ENCODE measurements at regions not wholly inside any gene's neighbourhood (a gene's known extent, or its start where the extent isn't known, plus 50 kb on each side); places are given as distances from the start of the nearest gene placed in this dataset.

DNA sequence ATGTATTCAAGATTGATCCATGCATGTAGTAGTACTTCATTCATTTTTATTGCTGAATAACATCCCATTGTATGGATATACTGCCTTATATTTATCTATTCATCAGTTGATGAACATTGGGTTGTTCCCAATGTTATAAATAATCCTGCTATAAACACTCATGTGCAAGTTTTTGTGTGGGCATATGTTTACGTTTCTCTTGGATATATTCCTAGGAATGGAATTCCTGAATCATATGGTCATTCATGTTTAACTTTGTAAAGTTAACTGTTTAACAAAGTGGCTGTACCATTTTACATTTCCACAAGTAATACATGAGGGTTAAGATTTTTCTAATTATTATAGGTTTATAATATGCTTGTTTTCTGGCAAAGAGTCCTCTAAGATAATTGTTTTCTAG is 1568.2 kb upstream of the SEL1L start:
- no peak overlapping the region for H3K4me3 ChIP-seq (ENCODE audit: low read length)
- no peak for DNase-seq (ENCODE audit: low read depth)
- TF ChIP-seq, protein P1, sequence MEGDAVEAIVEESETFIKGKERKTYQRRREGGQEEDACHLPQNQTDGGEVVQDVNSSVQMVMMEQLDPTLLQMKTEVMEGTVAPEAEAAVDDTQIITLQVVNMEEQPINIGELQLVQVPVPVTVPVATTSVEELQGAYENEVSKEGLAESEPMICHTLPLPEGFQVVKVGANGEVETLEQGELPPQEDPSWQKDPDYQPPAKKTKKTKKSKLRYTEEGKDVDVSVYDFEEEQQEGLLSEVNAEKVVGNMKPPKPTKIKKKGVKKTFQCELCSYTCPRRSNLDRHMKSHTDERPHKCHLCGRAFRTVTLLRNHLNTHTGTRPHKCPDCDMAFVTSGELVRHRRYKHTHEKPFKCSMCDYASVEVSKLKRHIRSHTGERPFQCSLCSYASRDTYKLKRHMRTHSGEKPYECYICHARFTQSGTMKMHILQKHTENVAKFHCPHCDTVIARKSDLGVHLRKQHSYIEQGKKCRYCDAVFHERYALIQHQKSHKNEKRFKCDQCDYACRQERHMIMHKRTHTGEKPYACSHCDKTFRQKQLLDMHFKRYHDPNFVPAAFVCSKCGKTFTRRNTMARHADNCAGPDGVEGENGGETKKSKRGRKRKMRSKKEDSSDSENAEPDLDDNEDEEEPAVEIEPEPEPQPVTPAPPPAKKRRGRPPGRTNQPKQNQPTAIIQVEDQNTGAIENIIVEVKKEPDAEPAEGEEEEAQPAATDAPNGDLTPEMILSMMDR (conservative IDR thresholded peaks at IDR 0.05; ENCODE audit: low read length): no peak

DNA sequence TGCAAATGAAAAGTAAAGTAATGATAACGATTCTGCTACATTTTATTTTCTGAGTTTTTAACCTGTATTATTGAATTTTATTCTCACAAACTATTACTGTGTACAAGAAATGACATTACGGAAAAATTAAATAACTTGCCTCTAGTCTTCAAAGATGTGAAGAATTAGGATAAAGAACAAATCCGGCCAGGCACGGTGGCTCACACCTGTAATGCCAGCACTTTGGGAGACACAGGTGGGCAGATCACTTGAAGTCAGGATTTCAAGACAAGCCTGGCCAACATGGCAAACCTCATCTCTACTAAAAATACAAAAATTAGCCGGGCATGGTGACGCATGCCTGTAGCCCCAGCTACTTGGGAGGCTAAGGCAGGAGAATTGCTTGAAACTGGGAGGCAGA is 1584.4 kb upstream of the SEL1L start:
- TF ChIP-seq, protein P1 (conservative IDR thresholded peaks at IDR 0.05; ENCODE audit: low read length): no peak
- no peak for DNase-seq (ENCODE audit: low read depth)
- H3K4me3 ChIP-seq (ENCODE audit: low read length): no peak overlapping the region

DNA sequence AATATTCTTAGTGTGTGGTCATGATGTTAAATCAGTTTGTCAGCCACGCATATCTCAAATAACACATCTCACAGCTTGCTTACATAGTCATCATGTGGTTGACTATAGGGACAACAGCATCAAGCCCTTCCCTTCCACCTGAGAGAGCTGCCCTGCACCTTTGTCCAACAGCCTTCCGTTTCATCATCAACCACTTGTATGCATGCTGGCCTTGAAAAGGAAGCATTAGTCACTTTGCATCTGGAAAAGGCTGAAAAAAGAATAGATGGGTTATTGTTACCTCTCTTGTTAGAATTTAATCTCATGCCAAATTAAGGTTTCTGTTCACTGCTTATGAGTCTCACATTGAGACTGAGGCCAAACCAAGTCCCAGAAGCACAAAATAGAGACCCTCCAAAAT is 1586.5 kb upstream of the SEL1L start:
- TF ChIP-seq, protein P1 (conservative IDR thresholded peaks at IDR 0.05; ENCODE audit: low read length): no peak
- H3K4me3 ChIP-seq (ENCODE audit: low read length): no peak overlapping the region
- no peak for DNase-seq (ENCODE audit: low read depth)

DNA sequence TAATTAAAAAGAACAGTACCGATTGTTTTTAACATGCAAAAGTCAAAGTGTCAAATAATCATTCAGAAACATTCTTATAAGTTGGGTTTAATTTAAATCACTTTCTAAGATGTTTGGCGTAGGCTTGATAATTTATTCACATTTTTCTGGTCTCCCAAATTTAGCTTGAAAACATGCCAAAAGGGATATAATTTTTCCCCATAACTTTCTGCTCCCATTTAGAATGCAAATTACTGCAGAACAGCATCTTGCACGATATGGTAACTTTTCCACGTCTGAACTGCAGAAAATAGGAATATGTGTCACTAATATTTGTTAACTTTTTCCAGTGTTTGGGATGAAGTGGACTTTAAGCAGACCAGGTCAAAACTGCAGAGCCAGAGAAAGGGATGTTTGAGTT is 1592.4 kb upstream of the SEL1L start:
- DNase-seq (ENCODE audit: low read depth): no peak
- TF ChIP-seq, protein P1 (conservative IDR thresholded peaks at IDR 0.05; ENCODE audit: low read length): no peak
- H3K4me3 ChIP-seq (ENCODE audit: low read length): no peak overlapping the region

DNA sequence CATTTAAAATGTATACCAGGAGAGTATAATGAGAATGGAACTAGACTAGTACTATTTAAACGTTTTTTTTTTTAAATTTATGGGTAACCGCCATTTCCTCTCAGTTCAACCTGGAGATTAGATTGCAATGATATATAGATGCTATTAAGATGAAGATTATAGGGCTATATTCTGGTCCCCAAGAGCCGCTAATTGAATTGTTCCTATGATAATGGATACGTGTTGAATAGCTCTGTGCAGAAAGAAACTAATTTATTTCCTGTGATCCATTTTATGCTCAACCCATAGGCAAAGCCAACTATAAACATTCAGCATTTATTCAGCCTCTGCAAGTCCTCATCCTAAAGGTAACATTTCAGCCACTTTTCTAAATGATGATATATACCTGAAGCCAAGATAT is 1595.1 kb upstream of the SEL1L start:
- no peak overlapping the region for H3K4me3 ChIP-seq (ENCODE audit: low read length)
- TF ChIP-seq, protein P1 (conservative IDR thresholded peaks at IDR 0.05; ENCODE audit: low read length): no peak
- DNase-seq (ENCODE audit: low read depth): no peak

DNA sequence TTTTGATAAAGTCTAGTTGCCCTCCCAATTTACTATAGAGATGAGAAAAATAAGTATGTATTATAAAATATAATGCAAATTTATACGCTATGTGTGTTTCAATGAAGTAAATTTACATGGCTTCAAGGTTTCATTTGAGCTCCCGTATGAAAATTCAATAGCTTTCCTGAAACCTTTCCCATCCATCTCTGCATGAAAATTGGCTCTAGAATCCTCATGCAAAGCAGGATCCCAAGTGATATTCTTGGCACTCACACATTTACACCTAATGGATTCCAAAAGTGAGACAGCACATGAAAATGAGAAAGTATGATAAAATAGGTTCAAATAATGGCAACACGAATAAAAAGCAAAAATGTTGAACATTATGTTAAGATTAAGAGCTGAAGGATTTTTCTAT is 1595.8 kb upstream of the SEL1L start:
- H3K4me3 ChIP-seq (ENCODE audit: low read length): no peak overlapping the region
- TF ChIP-seq, protein P1 (conservative IDR thresholded peaks at IDR 0.05; ENCODE audit: low read length): no peak
- DNase-seq (ENCODE audit: low read depth): no peak

DNA sequence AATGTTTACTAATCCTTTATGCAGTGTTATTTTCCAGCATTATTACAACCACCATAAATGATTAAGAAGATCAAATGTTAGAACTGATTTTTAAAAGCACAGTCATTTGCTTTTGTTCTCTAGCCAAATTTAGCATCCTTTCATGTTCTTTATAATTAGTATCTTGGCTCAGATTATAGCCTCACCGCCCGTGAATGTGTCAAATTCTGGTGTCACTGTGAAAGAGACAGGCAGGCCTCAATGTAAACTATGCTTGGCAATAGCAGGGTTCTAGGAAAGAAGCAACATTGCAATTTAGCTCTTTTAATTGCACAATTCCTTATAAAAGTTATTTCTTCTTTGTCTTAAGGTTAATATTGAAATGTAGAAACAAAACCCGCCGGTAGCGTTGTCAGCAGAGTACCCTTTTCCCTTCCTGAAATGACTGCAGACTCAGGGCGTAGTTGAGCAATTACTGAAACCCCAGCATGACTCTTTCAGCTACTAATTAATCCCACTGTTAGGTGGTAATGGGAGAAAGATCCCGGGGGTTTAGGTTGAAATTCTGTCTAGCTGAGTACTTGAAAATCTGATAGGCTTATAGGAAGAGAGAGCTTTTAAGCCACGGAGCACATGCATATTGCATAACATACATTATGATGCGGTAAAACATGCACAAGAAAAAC is 1600.5 kb upstream of the SEL1L start:
- H3K4me3 ChIP-seq (ENCODE audit: low read length): no peak overlapping the region
- TF ChIP-seq, protein P1 (conservative IDR thresholded peaks at IDR 0.05; ENCODE audit: low read length): no peak
- no peak for DNase-seq (ENCODE audit: low read depth)
